H1 (cell line): ENCODE measurements at regions not wholly inside any gene's neighbourhood (a gene's known extent, or its start where the extent isn't known, plus 50 kb on each side); places are given as distances from the start of the nearest gene placed in this dataset.

Experiments
- ASH2L ChIP-seq: fragments of 200-600, 300-600 bp; sonication (generic); IDR thresholded peaks from one replicate; pipeline ENCODE4 v1.7.1; 2017; ENCODE audit warnings: low read length
- CBX5 ChIP-seq: fragments of 300-800, 300-1000 bp; sonication (generic); IDR thresholded peaks from 2 replicates; pipeline ENCODE4 v1.7.1; 2016; ENCODE audit warnings: antibody characterized with exemption, low read length, low read depth
- CHD7 ChIP-seq: fragments of 300-600 bp; sonication (generic); IDR thresholded peaks from 2 replicates; pipeline ENCODE4 v1.7.1; 2012; ENCODE audit warnings: low read length, moderate library complexity, mild to moderate bottlenecking, inconsistent platforms; ENCODE audit not compliant: insufficient replicate concordance
- FOSL1 ChIP-seq: IDR thresholded peaks from 2 replicates; pipeline ENCODE4 v1.6.1; 2011; ENCODE audit warnings: mild to moderate bottlenecking, low read depth, low read length, moderate library complexity; ENCODE audit not compliant: insufficient read depth
- HDAC2 ChIP-seq, 2 experiments: fragments of 300-600 bp in 1 of 2; sonication (generic) in 1 of 2; IDR thresholded peaks; 2 replicates each; pipeline ENCODE4 v1.6.1; 2011 to 2012; ENCODE audit warnings: low read depth in 2 of 2, low read length in 2 of 2, mild to moderate bottlenecking in 2 of 2, moderate library complexity in 2 of 2, borderline replicate concordance in 1 of 2, inconsistent platforms in 1 of 2
- MAFK ChIP-seq: IDR thresholded peaks from 2 replicates; pipeline ENCODE4 v1.6.1; 2012; ENCODE audit warnings: low read depth, mild to moderate bottlenecking, improper control_type of control experiment, low read length
- NANOG ChIP-seq: IDR thresholded peaks from 2 replicates; pipeline ENCODE4 v1.6.1; 2011; ENCODE audit warnings: low read length, low read depth, mild to moderate bottlenecking, inconsistent platforms; ENCODE audit not compliant: insufficient read depth, poor library complexity, severe bottlenecking
- NRF1 ChIP-seq: IDR thresholded peaks from 2 replicates; pipeline ENCODE4 v1.6.1; 2011; ENCODE audit warnings: mild to moderate bottlenecking, low read depth, low read length, improper control_type of control experiment
- RXRA ChIP-seq: IDR thresholded peaks from 2 replicates; pipeline ENCODE4 v1.6.1; 2011; ENCODE audit warnings: low read depth, mild to moderate bottlenecking, low read length, moderate library complexity; ENCODE audit not compliant: insufficient read depth
- SRF ChIP-seq: IDR thresholded peaks from 2 replicates; pipeline ENCODE4 v1.6.1; 2011; ENCODE audit warnings: mild to moderate bottlenecking, low read depth, low read length, moderate library complexity

- TF ChIP-seq CHD7 (no peak), FOSL1 (no peak), CBX5 (no peak), NRF1 (no peak), MAFK (no peak), SRF (no peak), RXRA (no peak), HDAC2 (IDR thresholded peaks at IDR 0.05; ENCODE audit: borderline replicate concordance in 1 of 2, low read depth in 2 of 2, low read length in 2 of 2) (no peak), ASH2L (no peak), NANOG (no peak)
Observed at GRCh38 chr18:73887801-73888200, 259.8 kb downstream of the FBXO15 start (continued).
